ENCODE measurements at regions not wholly inside any gene's neighbourhood (a gene's known extent, or its start where the extent isn't known, plus 50 kb on each side); places are given as distances from the start of the nearest gene placed in this dataset.

DNA sequence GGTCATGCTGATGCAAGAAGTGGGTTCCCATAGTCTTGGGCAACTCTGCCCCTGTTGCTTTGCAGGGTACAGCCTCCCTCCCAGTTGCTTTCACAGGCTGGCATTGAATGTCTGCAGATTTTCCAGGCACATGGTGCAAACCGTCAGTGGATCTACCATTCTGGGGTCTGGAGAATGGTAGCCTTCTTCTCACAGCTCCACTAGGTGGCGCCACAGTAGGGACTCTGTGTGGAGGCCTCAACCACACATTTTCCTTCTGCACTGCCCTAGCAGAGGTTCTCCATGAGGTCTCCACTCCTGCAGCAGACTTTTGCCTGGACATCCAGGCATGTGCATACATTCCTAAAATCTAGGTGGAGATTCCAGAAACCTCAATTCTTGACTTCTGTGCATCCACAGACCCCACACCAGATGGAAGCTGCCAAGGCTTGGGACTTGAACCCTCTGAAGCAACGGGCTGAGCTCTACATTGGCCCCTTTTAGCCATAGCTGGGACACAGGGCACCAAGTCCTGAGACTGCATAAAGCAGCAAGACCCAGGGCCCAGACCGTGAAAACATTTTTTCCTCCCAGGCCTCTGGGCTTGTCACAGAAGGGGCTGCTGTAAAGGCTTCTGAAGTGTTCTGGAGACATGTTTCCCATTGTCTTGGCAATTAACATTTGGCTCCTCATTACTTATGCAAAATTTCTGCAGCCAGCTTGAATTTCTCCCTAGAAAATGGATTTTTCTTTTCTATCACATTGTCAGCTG is 466.2 kb upstream of the PBX1 start:
- TF ChIP-seq, protein P1, sequence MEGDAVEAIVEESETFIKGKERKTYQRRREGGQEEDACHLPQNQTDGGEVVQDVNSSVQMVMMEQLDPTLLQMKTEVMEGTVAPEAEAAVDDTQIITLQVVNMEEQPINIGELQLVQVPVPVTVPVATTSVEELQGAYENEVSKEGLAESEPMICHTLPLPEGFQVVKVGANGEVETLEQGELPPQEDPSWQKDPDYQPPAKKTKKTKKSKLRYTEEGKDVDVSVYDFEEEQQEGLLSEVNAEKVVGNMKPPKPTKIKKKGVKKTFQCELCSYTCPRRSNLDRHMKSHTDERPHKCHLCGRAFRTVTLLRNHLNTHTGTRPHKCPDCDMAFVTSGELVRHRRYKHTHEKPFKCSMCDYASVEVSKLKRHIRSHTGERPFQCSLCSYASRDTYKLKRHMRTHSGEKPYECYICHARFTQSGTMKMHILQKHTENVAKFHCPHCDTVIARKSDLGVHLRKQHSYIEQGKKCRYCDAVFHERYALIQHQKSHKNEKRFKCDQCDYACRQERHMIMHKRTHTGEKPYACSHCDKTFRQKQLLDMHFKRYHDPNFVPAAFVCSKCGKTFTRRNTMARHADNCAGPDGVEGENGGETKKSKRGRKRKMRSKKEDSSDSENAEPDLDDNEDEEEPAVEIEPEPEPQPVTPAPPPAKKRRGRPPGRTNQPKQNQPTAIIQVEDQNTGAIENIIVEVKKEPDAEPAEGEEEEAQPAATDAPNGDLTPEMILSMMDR (IDR thresholded peaks at IDR 0.05), result no peak
- TF ChIP-seq POLR2A (IDR thresholded peaks at IDR 0.05), result no peak
